Spleen (tissue), 7 donors: ENCODE measurements at regions not wholly inside any gene's neighbourhood (a gene's known extent, or its start where the extent isn't known, plus 50 kb on each side); places are given as distances from the start of the nearest gene placed in this dataset.

Source experiments
- CTCF ChIP-seq, 11 experiments: fragments of 200-600 bp in 7 of 11; fragments of 450-650 bp in 4 of 11; sonication (generic) in 4 of 11; IDR thresholded peaks in 8 of 11; conservative IDR thresholded peaks in 3 of 11; 1 replicate in 7 of 11; 2 replicates in 4 of 11; pipeline versions ENCODE4 v1.4.0 to v1.8.0; 2016 to 2021; ENCODE audit warnings: antibody characterized with exemption in 11 of 11, inconsistent platforms in 4 of 11, mild to moderate bottlenecking in 1 of 11
- POLR2A ChIP-seq, 3 donors: fragments of 450-650 bp; IDR thresholded peaks; one replicate each; pipeline ENCODE4 v1.5.1; 2017; ENCODE audit warnings: antibody characterized with exemption in 3 of 3, mild to moderate bottlenecking in 1 of 3
- POLR2AphosphoS5 ChIP-seq, 3 donors: sonication (generic); formaldehyde crosslinking; IDR thresholded peaks; one replicate each; pipeline ENCODE4 v1.5.1; 2017; ENCODE audit warnings: antibody characterized with exemption in 3 of 3
- donor health status: DM: no; HTN: no; CAD: no; lungs with moderate emphysema.
- donor health status: DM: no; HTN: no; CAD: no.
- donor health status: DM: no; HTN: no; CAD: no.

GRCh38 chr5:28301712-28302111 is 1263.3 kb upstream of the CDH9 start:
- TF ChIP-seq CTCF (IDR thresholded peaks at IDR 0.05 in 8 of 11, conservative IDR thresholded peaks at IDR 0.05 in 3 of 11): no peak
- no peak for TF ChIP-seq POLR2A (IDR thresholded peaks at IDR 0.05)
- no peak for TF ChIP-seq POLR2AphosphoS5 (IDR thresholded peaks at IDR 0.05)
